GM18498 (cell line): ENCODE measurements at regions not wholly inside any gene's neighbourhood (a gene's known extent, or its start where the extent isn't known, plus 50 kb on each side); places are given as distances from the start of the nearest gene placed in this dataset.
A peak's percentile ranks its signal among the peaks of the same experiment; 100 is the strongest.

Experiments used
- ATAC-seq: cut with Tn5 transposase; IDR thresholded peaks from one replicate; pipeline ENCODE4 v1.9.1; 2021; ENCODE audit warnings: mild to moderate bottlenecking, moderate library complexity; ENCODE audit not compliant: unreplicated experiment

DNA sequence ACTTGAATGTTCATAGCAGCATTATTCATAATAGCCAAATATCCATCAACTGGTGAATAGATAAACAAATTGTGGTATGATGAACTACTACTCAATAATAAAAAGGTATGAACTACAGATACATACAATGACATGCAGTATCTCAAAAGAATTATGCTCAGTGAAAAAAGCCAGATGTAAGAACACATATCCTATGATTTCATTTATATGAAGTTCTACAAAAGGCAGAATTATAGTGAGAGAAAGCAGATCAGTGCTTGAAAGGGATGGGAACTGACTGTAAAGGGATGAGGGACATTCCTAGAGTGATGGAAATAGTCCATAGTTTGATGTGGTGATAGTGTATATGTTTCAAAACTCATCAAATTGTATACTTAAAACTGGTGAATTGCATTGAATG, 339.0 kb downstream of the ENC1 start:
- no peak for ATAC-seq

DNA sequence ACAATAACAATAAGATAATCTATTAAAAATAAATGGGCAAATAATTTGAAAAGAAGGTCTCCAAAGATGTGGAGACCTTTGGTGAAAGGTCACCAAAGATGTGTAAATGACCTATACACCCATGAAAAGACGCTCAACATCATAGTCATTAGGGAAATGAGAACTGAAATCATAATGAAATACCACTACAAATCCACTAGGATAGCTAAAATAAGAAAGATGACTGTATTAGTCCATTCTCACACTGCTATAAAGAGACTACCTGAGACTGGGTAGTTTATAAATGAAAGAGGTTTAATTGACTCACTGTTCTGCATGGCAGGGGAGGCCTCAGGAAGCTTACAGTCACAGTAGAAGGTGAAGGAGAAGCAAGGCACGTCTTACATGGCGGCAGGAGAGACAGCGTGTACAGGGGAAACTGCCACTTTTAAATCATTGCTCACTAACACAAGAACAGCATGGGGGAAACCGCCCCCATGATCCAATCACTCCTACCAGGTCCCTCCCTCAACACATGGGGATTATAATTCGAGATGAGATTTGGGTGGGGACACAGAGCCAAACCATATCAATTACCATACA, 339.6 kb downstream of the ENC1 start:
- ATAC-seq = no peak

DNA sequence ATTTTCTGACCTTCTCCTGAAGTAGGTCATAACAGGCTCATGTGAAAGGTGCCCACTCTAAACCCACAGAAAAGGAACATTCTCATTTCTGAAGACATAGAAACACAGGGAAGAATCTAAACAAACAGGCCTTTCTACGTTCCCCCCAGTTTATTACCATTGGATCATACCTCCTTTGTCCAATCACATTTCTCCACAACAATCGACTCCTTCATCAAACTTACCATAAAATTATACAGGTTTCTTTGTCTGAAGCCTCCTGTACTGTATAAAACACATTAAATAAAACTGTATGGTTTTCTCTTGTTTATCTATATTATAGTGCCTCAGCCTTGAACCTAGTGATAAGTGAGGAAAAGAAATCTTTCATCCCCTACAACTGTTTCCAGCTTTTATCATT, 340.7 kb downstream of the ENC1 start:
- ATAC-seq = no peak

DNA sequence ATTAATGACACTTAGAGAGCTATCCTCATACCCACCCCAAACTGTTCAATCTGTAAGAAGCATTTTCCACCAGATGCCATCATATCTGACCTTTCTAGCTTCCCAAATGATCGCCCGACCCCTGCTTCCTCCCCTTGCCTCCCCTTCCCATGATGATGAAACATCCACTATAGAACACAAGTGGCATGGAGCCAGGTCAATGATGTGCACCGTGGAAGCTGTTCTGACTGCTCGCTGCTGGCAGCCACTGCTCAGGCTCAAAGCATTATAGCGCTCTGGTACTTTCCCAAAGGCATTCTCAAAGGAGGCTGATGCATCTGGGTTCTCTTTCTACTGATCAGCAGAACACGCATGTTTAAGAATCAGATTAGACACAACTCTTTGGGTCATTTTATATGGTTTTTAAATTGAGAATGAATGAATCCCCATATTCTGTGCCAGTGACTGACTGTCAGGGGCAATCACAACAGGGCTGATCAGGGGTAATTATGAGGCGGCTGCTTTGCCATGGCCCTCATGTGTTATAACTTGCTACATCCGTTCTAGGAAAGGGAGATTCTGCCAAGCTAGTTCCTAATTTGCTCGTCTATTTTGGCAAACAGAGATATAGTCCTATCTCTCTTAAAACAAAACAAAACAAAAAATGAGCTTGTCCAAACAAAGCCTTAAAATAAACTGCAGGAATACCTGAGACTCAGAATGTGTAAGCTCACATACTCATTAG, 343.7 kb downstream of the ENC1 start:
- ATAC-seq = no peak

DNA sequence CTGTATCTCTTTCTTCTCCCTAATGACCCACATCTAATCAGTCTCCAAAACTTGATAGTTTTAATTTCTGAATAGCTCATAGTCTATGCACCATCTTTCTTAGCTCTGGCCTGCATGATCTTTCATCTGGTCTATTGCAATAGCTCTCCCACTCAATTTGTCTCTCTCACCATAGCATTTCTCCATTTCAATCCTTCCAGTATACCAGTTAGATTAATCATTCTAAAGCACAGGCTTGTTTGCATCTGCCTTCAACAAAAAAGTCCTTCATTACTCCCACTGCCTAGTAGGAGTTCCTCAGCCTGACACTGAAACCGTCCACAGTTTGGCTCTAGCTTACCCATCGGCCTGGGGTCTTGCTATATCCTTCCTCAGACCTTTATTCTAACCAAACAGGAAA, 344.9 kb downstream of the ENC1 start:
- ATAC-seq = no peak

DNA sequence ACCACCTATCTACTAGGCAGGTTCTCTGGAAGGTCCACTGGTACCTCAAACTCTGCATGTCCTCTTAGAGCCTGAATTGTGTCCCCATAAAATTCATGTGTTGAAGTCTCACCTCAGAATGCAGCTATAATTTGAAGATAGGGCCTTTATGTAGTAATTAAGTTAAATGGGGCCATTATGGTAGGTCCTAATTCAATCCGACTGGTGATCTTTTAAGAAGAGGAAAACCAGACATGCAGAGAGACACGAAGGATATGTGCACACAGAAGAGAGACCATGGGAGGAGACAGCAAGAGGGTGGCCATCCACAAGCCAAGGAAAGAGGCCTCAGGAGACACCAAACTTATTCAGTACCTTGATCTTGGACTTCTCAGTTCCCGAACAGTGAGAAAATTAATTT, 345.4 kb downstream of the ENC1 start:
- ATAC-seq = no peak

DNA sequence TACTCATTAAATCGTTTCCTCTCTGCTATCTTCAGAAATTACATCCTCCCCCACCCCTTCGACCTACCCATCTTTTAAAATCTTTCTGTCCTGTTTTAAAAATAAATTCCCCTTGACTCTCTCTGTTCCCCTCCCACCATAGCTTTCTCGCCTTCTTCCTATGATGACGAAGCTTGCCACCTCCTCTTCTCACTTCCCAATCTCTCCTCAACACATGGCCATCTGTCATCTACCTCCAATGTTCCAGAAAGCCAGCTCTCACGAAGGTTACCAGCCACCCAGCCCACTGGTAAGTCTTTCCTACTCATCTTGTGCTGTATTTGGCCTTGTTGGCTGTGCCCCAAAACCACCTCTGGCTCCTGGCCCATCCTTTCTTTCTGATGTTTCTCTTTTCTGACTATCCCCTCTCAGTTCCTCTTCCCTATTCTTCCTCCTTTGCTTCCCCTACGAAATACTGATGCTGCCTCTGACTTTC, 346.3 kb downstream of the ENC1 start:
- peak; percentile 72 for ATAC-seq

DNA sequence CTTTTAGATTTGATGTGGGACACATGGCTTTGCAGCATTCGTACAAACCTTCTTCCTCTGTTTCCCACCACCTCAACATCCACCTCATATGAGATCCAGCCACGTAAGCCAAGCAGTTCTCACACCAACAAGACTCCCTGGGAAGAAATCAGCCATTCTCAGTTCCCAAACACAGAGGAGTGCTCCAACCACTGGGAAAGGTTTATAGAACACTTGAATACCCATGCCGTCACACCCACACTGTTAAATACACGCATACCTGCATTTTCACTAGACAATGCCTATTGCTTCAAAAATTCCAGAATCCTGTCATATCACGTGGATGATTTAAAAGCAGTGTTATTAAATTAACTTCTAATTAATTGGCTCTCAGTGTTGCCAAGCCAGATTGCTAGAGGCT, 347.3 kb downstream of the ENC1 start:
- ATAC-seq = no peak

DNA sequence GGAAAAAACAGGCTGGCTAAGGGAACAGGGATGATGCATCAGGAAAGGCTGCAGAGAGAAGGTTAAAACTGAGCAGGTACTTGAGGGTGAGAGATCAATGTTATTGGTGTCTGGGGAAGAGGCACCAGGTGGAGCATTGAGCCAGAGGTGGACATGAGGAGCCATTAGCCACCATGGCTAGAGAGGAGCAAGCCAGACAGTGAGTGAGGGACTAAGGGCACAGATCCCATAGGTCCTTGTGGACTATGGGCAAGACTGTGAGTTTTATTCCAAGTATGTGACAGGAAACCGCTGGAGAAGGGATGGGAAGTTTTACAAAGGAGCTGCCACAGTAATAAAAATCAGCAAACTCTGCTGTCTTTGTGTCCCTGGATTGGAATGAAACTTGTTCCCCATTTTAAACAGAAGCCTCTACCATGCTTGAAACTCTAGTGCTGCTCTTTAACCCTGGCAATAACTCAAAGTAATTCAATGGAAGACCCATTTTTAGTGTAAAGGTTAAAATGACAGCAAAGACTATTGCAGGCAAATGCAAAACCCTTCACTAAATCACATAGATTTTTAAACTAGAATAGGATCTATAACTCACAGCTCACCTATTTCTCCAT, 349.8 kb downstream of the ENC1 start:
- ATAC-seq = no peak

DNA sequence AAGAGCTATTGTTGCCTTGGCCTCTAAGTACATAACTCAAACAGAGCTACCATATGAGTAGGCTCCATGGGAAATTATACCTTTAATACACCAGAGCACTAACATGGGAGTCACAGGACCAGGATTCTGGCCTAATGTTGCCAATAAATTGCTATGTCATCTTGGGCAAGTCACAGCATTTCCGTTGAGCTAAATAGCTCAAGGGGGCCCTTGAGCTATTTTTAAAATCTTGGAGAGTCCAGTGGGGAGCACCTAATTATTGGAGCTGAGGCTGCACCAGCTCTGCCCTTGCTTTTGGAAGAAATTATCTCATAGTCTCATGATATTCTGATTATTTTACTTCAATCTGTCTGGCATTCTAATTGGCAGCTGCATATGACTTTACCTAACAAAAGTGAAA, 350.8 kb downstream of the ENC1 start:
- no peak for ATAC-seq

DNA sequence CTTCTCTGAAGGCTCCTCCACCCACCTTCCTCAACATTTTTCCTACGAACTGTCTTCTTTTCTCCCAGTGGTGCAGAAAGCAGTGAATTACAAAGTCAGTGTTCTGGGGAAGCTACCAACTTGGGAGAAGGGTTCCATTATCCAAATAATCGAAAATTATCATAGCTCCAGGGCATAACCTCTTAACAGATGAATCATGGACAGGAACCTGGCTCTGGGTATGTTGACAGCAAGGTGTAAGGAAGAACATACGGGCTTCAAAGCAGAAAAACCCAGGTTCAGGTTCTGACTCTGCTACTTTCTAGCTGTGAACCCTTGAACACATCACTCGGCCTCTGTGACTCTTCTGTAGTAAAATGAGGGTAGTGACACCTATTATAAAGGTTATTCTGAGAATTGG, 351.3 kb downstream of the ENC1 start:
- no peak for ATAC-seq

DNA sequence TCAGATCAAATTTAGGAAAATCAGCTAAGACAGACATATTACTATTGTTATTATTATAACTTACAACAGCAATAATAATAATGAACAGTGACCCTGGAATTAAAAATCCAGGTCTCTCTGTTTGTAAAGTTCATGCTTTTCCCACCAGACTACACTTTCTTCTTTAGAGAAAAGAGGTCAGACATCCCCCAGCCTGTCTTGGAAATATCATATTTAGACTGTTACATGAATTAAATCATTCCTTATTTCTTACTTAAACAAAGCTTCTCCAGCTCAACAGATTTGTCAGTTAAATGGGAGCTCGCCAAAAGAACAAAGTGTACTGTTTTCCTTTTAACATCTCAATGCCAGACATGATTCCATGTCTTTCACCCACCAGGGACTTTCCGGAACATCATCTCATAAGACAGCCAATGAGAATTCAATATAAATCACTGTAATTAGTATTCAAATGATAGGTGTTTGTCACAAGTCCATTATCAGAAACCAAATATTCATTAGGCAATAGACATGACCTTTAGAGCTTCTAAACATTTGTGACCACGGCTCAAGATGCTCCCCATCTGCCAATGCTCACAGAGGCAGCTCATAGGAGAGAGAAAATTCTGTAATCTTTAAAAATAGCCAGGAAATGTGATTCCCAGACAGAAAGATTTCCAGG, 351.9 kb downstream of the ENC1 start:
- no peak for ATAC-seq

DNA sequence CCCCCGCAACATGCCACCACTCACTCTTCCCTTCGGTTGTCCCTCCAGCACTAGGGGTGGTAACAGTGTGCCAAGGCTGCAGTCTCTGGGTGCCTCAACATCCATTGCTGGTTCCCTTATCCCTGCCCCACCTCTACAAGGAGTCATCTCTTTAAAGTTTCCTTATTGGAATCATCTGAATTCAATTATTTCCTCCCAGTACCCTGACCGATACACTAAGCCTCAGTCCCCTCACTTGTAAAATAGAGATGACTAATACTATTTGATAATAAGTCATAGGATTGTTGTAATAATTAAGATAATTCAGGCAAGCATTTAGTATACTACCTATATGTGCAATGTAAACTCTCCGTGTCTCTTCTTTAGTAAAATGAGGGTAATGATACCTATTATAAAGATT, 352.5 kb downstream of the ENC1 start:
- ATAC-seq = no peak

DNA sequence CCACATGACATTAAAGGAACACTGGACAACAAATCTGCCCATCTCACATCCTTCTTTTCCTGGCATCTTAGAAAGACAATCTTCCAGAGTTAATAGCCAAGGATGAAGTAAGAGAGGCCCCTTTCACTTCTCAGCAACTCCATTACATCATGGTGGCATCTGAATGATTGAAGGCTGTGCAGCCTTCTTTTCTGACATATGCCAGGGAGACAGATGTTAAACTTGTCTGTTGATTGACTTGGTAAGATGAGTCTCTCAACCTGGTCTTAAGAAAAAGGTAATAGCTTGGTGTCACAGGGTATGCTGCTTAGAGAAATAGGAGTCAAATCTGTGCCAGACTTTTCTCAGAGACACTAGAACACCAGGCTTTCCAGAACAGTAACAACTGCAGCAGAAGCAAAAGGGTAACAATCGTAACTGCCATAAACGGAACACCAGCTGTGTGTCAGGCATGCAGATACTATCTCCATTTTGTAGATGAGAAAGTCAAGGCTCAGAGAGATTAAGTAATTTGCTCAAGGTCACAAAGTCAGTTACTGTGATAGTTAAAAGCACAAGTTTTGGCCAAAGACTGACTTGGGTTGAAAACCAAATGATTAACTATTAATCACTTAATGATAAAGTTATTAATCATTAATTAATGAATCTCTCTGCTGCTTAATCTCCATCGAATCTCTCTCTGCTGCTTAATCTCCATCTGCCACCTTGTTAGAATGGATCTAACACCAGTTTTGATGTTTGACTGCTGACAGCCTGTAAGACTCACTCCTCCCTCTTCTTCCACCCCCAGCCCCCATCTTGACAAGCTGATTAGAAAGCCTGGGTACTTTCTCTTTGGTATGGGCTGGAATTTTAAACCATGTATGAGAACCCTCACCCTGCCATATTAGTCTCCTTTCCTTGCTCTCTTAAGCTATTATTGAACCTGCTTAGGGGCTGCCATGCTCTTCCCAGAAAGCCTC, 353.5 kb downstream of the ENC1 start:
- ATAC-seq = no peak

DNA sequence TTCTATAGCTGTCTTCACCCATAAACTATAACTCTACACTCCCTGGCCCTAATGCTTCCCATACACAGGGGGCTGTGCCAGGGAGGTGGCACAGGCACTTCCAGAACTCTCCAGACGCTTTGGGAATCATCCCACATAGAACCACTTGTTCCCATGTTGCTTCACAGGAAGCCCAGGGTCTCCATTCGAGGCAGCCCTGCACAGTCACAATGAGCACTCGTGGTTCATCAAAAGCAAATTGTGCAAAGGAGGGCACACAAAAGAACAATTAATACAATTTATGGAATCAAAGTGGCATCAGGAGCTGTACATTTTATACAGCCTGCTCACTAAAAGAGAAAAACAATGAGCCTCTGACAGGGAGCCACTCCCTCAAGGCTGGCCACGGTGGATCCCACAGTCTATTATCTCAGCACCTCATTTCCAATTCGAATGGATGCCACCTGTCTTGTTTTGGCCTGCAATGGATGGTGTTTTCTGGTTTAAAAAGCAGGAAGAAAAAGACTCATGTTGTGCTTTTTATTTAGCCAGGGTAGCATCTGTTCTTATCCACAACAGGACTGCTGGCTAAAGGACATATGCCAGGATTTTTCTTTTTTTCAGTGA, 354.8 kb downstream of the ENC1 start:
- no peak for ATAC-seq

DNA sequence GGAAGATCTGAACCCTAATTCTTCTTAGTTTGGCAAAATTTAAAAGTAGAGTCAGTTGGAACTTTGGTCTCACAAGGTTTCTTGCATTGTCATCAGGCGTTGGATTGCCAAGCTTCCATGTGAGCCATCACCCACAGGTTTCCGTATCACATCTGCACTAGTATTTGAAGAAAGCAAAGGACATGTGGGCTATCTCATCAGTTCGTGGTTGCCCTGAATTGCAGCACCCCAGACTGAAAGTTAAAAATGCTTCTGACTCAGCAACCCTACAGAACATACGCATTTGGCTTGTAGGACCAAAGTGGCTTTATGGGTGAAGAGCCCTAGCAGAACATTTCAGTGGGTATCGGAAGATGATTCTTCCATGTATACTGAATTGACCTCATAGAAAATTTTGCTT, 358.0 kb downstream of the ENC1 start:
- ATAC-seq = no peak

DNA sequence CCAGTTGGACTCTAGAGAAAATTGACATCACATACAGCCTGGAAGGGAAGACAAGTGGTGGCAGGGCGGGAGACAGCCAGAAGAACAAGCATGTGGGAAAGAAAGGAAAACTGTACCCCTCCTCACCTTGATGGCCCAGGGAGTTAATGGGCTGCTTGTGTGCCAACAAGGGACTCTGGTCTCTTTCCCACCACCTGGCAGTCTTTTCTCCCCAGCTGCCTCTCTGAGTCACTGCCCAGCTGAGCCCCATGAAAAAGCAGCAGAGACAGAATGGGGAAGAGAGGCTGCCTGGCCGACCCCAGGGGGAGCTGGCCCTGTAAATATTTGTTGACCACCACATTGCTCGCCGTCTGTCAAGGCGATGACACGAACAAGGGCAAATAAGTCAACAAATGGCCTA, 359.4 kb downstream of the ENC1 start:
- no peak for ATAC-seq

DNA sequence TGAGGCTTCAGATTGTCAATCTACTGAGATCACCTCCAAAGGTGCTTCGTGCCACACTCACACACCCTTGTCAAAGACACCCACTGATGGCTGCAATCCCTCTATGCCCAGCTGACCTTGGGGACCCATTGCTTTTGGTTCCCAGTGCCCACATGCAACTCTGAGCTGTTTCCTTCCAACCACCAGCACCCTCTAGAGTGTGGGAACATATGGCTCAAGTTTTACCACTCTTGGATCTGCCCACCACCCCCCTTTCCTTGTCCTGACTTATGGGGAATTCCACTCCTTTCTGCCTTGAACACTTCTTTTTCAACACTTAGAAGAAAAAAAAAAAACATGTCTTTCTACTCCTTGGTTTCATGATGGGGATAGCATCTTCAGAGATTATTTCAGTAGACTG, 360.2 kb downstream of the ENC1 start:
- no peak for ATAC-seq

DNA sequence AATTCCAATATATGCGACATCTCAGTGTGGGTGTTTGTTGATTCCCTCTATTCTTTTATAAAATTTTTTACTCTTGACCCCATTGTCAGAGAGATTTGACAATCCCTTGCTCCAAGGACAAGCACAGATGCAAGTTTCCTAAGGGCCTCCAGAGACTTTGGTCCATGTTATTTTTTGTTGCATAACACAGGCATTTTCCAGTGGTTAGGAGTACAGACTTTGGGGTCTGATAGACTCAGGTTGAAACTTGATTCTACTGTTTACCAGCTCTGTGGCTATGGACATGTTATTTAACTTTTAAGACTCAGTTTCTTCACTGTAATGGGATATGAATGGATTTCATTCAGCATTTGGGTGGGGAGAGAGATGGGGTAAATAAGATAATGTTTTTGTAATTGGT, 361.3 kb downstream of the ENC1 start:
- no peak for ATAC-seq

DNA sequence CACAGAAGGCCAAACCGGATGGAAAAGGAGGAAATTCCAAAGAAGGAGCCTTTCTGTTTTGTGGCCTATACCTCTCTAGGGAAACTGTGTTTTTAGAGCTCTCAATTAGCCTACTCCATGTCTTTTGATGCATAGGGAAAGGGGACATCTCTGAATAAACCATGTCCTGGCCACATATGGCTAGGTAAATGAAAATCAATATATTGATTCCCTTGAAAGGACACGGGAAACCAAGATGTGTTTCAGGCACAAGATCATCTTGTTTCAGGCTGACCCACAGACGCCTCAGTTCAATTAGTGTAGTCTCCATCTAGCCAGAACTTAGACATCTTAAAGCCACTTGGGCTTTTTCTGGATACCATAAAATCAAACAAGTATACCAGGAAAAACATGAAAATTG, 363.1 kb downstream of the ENC1 start:
- no peak for ATAC-seq
